GM10266 (cell line): ENCODE measurements at regions not wholly inside any gene's neighbourhood (a gene's known extent, or its start where the extent isn't known, plus 50 kb on each side); places are given as distances from the start of the nearest gene placed in this dataset.

Experiments
- DNase-seq: peaks from one replicate; pipeline ENCODE4 v3.0.0; 2012; ENCODE audit errors: extremely low spot score
- TF ChIP-seq, protein P1 (sequence below): IDR thresholded peaks from 2 replicates; pipeline ENCODE4 v1.5.1; 2012; ENCODE audit warnings: mild to moderate bottlenecking, low read depth; ENCODE audit not compliant: control insufficient read depth, insufficient read depth; ENCODE audit errors: missing control alignments

DNA sequence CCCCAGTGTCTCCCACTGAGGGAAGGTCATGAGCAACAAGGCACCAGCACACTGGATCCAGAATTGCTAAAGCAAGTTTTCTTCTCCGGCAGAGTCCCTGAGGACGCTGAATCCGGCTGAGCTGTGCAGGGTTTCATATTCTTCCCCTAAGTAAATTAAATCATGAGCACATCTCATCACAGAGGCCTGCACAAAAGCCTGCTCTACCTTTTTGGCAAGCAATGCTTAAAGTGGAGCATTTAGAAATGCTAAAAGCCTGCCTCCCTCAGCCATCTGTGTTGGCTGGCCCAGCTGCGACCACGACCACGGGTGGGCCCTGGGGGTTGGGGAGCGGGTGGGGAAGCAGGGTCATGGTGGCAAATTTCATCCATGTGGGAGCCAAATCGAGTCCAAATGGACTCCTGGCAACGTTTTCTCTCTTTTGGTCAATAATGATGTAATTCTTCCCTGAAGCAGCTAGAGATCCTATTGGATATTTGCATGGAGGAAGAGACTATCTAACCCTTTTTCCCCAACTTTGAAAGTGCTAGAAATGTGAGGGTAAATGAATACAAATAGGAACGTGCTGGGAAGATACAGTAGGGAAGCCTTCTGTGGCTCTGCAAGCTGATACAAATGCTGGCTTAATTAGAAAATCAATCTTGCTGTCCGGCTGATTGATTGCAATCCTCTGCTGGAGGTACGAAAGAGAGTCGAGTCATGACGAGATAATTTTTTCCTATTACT is 532.8 kb upstream of the TBL1XR1 start:
- TF ChIP-seq, protein P1, sequence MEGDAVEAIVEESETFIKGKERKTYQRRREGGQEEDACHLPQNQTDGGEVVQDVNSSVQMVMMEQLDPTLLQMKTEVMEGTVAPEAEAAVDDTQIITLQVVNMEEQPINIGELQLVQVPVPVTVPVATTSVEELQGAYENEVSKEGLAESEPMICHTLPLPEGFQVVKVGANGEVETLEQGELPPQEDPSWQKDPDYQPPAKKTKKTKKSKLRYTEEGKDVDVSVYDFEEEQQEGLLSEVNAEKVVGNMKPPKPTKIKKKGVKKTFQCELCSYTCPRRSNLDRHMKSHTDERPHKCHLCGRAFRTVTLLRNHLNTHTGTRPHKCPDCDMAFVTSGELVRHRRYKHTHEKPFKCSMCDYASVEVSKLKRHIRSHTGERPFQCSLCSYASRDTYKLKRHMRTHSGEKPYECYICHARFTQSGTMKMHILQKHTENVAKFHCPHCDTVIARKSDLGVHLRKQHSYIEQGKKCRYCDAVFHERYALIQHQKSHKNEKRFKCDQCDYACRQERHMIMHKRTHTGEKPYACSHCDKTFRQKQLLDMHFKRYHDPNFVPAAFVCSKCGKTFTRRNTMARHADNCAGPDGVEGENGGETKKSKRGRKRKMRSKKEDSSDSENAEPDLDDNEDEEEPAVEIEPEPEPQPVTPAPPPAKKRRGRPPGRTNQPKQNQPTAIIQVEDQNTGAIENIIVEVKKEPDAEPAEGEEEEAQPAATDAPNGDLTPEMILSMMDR: no peak
- no peak for DNase-seq

DNA sequence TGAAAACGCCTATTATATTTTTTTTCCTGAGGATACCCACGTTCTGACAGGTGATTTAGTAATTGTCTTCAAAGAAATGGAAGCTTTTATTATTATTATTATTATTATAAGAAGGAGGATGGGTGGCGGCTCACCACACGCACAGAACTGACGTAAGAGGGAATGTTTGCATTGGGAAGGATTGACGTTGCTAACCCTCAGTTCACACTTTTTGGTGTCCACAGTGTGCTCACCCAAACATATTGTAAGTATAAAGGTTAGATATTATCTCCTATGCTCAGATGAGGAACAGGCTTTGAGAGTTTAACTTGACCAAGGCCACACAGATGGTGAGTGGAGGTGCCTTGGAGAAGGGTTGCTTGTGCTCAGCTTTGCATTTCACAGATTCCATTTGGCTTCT is 533.5 kb upstream of the TBL1XR1 start:
- no peak for DNase-seq
- TF ChIP-seq, protein P1: no peak

DNA sequence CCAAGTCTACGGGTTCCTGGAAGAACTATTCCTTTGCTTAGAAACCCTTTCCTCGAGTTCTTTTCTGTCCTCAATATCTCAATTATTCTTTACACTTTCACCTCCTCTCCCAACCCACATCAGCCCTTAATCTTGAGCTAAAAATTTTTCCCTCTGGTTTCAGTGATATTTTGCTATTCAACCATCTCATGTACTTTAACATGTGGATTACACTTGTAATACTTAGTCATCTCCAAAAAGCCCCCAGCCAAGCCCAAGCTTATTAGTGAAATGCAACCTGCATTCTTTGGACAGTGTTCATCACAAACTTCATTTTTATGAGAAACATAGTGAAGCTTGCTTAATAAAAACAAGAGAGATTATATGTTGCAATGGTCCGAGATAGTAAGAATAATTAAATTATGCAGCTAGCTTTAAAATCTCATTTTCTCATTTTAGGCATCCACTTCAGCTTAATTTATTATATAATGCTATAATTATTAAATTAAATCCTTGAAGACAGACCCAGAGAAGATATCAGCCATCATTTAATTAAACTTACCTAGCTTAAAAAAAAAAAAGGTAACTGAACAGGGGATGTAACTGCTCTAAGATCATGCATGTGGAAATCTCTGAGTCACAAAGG is 534.5 kb upstream of the TBL1XR1 start:
- TF ChIP-seq, protein P1: no peak
- DNase-seq: no peak

DNA sequence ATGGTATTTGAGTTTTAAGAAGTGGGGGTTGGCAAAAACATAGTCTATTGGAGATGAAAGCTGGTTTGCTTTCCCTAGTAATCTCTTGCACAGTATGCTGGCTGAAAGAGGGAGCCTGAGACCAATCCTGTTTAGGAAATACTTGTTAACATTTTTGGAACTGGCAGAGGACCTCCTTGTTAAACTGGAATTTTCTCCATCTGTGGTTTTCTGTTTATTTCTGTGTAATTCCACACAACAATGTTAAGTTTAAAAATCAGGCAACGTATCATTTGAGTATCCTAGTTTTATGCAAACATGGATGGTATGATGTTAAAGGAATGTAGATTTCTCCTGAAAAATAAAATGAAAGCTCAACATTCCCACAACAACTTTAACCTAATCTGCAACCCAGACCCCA is 536.0 kb upstream of the TBL1XR1 start:
- no peak for DNase-seq
- TF ChIP-seq, protein P1: no peak

DNA sequence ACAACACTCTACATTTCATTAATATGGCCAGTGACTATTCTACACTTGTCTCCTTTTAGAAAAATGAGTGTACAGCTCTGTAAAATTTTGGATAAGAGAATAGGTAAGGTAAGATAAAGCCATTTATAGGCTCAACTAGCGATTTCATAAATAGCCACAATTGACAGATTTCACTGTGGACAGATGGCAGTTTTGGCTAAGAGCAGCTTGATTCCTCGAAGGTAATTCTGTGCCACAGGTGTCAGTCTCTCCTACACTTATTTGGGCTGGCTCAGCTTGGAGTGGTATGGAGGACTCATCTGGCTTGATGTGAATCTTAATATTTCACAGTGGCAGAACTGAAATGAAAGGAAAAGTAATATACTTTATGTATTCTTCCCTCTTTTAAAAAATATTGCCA is 536.7 kb upstream of the TBL1XR1 start:
- TF ChIP-seq, protein P1: no peak
- no peak for DNase-seq

DNA sequence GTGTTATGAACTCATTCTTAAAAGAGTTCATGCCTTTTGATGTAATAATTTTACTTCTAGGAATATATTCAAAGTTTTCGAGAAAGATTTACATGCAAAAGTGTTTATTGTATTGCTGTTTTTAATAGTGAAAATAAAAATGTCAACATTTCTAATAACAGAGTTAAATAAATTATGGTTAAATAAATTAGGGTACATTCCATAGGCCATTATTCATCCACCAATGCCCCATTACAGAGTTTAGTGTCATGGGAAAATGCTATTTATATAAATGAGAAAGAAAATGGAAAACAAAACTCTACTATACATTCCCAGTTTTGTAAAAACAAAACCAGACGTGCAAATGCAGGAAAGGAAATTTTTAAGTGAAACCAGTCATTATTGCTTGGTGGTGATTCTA is 538.1 kb upstream of the TBL1XR1 start:
- TF ChIP-seq, protein P1: no peak
- no peak for DNase-seq

DNA sequence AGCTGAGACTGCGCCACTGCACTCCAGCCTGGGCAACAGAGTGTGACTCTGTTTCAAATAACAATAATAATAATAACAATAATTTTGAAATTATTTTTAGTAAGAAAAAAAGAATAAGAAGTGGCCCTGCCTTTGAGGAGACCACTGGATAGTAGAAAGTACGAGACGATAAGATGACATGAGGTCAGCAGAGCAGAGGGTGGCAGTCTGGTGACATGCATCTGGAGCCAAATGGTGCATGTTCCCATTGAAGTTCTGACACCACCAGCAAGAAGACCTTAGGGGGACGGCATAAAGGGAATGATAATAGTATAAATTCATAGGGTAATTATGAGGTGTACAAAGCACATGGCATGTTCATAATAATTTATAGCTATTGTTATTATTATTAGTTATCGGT is 542.2 kb upstream of the TBL1XR1 start:
- TF ChIP-seq, protein P1: no peak
- no peak for DNase-seq
